NCI-H1436 treated with DMSO at 0.1 percent for 48 hours (cell line): ENCODE measurements at regions not wholly inside any gene's neighbourhood (a gene's known extent, or its start where the extent isn't known, plus 50 kb on each side); places are given as distances from the start of the nearest gene placed in this dataset.

Experiments used
- DNase-seq: peaks from one replicate; lab custom pipeline; 2025; lab: John Stamatoyannopoulos, UW

DNA sequence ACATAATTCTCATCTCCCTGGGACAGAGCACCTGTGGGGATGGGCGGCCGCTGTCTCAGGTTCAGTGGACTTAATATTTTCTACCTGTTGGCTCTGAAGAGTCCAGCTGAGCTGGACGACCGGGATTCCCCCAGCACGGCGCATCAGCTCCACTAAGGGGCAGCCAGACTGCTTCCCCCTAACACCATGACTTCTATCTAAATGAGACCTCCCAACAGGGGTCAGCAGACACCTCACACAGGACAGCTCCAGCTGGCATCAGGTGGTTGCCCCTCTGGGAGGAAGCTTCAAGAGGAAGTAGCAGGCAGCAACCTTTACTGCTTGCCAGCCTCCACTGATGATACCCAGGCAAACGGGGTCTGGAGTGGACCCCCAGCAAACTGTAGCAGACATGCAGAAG is 226.0 kb upstream of the DSEL start:
- no peak for DNase-seq

DNA sequence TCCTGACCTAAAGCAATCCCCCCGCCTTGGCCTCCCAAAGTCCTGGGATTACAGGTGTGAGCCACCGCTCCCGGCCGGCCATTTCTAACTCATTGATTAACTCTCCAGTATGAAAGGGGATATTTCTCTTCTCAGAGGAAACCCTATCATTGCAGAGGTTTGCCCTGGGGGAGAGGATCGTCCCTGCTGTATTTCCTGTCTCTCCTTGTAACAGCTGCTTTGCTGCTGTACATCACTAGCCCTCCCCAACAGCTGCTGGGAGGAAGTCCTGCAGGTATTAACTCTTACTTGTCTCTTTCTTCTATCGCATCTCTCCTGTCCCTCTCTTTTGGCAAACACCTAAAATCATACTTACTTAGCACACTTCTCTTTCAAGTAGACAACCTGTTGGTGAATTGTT is 219.0 kb upstream of the DSEL start:
- DNase-seq = no peak

DNA sequence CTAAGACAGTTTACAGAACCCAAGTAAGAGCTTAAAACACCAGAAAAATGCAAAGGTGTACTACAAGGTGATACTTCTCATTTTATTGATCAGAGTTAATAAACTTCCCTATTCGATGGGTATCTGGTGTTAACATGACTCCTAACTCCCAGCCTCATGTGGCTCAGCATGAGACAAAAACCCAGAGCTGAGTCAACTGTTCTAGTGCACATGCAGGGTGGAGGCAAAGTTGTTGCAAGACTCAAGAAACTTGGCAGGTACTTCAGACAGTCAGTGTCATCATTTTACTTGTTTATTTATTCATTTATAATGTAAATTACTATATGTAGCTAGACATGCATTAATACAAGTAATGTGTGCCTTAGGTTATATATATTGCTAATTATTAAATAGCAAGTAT is 216.6 kb upstream of the DSEL start:
- DNase-seq = no peak

DNA sequence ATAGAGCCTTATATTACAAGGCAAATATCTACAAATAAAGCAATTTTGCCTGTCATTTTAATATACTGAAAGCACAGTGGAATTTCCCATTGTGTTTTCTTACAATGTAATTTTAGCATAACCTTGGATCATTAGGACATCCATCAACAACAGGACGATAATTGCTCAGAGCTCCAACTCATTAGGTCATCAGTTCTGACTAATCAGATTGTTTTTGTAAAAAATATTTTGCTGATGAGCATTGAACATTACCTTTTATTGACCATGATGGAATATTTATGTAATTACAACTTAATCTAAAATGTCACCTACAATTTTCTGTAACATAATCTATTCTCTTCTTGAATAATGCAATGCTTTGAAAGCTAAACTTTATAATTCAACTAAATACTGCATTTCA is 215.3 kb upstream of the DSEL start:
- no peak for DNase-seq

DNA sequence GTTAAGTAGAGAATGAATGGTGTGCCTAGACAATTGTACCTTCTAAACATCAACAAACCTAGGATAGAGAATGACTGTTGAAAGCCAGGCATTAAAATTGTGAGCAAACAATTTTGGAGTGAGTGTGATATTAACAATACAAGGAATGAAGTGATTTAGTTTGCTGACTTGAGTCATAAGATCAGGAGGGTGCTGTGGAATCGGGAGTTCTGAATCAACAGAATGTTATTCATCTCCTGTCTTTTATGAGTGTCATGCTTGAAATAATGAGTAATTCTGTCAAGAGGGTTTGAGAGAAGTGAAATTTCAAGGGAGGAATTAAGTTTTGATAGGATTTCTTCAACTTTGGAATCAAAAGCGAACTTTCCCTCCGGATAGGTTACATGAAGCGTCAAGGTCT is 214.4 kb upstream of the DSEL start:
- no peak for DNase-seq

DNA sequence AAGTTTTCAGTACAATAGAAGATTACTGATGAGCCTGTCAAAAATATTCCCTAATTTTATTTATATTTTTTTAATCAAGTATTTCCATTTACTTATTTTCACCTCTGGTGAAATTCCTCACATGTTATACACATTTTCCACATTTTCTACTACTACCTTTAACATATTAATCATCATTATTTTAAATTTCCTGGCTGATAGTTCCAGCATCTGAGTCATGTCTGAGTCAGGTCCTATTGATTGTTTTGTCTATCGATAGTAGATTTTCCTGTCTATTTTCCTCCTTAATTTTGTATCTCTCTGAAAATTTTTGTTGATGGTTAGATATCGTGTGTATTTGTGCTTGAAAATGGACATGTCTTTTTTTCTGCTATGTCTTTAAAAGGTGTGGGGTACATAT is 211.8 kb upstream of the DSEL start:
- no peak for DNase-seq

DNA sequence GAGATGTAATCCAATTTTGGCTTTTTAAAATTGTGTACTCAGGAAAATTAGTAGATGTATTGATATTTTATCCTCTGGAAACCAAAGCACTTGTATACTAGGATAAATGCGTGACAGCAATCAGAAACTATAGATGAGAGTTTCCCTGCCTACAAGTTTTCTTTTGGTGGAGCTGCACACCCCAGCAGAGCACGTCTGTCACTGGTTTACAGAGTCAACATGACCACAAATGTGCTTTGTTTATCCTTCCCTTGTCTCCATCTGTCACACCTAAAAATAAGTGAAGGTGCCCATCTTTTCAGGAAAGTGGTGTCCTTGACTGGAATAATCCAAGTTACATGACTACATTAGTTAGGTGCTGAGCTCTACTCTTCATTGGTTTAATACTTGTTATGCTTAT is 210.4 kb upstream of the DSEL start:
- no peak for DNase-seq

DNA sequence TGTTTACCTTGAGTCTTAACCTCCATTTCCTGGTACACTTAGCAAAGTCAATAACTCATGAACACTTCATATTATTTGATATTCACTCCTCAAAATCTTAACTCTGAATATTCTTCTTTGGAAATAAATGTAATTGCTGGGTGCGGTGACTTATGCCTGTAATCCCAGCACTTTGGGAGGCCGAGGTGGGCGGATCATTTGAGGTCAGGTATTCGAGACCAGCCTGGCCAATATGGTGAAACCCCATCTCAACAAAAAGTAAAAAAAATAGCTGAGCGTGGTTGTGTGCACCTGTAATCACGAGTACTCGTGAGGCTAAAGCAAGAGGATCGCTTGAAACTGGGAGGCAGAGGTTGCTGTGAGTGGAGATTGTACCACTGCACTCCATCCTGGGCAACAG is 201.3 kb upstream of the DSEL start:
- DNase-seq = no peak

DNA sequence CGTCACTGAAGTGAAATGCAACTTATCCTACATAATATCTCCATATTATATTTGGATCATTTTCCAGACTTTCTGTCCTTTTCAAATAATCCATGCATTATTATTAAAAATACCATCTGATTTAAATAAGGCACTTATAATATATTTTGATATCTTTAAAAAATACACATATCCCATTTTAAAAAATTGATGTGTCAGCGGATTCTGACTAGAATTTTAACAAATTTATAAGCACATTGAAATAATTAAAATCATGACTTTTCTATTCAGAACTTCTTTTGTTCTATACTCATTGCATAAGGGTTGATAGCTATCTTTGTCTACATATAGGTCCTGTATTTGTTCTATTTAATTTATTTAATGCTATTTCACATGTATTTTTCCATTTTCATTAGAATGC is 199.0 kb upstream of the DSEL start:
- DNase-seq = no peak

DNA sequence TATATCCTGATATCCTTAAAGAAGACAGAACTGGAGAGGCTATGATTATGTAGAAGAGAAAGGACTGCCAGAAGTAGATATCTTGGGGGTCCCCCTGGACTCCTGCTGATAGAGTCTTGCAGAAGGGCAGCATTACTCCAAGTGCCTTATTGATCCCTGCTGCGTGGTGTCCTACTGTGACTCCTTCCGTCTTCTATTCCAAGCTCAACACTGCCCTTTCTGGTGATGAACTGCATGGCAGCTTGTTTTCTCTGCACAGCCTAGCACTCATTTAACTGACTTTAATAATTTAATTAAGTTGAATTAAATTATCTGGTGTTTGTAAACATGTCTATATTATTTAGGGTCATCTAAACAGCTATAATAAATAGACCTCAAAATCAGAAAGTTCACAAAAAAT is 194.1 kb upstream of the DSEL start:
- DNase-seq = no peak

DNA sequence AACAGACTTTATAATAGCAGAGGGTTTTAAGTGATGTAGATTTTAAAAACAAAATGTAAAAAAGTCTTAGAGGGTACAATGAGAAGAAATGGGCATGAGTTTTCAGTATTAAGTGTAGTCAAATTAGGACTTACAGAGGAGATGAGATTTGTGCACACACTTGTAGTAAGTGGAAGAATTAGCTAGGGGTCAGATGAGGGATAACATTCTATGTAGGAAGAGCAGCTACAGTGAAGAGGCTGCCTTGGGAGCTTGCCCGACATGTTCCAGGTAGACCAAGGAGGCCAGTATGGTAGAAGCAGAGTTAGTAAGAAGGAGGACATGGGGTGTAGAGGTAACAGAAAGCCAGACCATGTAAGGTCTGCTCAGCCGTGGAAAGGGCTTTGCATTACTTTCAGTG is 189.2 kb upstream of the DSEL start:
- no peak for DNase-seq

DNA sequence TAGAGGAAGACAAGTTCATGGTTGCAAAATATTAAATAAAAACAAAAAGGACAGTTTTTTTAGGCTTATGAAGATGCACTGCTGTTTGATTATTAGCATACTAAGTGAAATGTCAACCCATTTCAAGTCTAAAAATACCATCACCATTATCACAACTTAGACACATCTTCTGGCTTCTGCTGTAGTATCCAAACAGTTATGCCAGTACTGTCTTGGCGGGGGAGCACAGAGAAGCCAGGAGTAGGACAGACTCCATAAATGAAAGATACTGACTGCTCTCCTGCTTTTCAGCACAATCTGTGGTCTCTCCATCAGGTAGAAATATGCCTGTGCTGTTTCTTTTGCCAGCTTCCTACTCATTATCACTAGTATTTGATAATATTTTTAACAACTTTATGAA is 179.2 kb upstream of the DSEL start:
- DNase-seq = no peak

DNA sequence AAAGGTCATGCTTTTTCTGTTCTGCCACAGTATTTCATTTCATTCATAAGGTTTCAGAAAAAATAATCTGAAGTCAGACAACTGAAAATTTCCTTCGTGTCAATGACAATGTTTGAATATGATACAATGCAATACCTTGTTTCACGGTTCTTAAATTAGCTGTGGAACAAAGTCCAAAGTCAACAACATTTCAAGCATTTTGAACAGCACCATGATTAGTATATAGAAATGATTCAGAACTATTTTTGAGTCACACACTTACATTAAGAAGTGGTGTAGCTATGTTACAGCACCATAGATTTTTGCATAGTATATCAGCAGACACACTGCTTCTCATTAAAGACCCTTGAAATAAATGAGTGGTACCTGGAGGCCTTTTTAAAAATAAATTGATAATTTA is 178.3 kb upstream of the DSEL start:
- DNase-seq = no peak

DNA sequence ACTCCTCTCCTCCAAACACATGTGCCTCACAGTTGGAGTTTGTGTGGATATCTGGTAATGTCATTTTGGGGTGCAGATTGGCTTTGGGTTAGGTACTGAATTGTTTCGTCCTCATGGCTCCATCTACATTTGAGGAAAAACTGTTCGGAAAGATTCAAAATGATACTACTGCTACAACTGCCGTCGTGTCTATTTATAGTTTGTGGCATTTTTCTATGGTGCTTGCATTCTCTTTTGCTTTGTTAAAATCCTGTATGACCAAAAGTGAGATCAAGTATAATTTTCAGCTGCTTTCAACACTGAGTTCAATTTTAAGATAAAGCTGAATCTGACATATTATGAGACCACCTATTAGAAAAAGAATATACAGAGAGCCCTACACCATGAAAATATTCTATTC is 176.3 kb upstream of the DSEL start:
- no peak for DNase-seq

DNA sequence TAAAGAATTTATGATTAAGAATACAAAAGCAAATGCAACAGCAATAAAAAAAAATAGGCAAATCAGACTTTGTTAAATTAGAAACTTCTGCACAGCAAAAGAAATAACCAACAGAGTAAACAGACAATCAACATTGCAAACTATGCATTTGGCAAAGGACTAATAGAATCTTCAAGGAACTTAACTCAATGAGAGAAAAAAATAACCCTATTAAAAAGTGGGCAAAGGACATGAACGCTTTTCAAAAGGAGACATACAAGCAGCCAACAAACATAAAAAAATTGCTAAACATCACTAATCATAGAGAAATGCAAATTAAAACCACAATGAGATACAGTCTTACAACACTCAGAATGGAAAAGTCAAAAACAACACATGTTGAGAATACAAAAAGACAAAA is 166.0 kb upstream of the DSEL start:
- no peak for DNase-seq

DNA sequence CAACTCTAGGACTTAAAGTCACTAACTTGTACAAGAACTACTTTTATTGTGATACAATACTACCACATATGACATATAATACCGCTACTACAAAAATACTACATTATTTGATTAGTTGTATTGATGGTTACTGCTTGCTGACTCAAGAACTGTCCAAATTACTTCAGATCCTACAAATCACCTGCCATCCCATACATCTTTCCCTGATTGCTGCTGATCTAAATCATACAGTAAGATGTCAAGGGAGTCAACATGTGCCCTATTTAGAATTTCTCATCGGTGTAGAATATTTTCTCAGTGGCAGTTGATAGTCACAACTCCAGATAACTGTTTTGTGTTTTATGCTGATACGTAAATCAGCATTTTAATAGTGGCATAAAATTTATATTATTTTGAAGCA is 161.0 kb upstream of the DSEL start:
- DNase-seq = no peak

DNA sequence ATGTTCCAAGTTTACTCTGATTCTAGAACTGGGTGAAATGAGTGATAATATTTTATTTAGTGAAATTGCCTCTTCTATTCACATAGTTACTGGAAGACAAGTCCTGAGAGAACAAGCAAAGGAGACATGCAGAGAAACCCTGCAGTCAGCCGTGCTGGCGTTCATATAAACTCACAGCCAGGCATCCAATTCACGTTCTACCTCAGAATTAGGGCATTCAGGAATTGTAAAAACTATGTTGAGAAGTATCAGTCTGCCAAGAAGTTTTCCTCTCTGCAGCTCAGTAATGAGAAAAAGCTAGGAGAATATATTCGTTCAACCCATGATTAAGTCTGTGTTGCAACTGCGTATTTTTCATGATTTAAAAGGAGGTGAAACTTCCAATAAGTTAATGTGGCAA is 156.2 kb upstream of the DSEL start:
- DNase-seq = no peak

DNA sequence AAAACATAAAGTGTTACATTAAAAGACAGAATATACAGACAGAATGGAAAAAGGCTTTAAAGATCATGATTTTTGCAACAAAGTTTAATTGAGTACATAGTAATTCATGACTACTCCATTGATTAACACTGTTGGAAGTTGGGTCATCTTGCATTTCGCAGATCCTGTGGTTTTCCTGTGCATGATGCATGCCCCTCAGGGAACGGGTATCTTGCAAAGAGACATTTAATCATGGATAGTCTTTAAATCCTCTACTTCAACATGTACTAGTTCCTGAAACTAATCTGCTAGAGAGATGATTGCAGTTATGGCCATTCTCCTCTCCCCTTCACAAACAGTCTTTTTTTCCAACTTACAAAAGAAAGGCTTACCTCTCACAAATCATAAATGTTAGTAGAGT is 155.6 kb upstream of the DSEL start:
- no peak for DNase-seq

DNA sequence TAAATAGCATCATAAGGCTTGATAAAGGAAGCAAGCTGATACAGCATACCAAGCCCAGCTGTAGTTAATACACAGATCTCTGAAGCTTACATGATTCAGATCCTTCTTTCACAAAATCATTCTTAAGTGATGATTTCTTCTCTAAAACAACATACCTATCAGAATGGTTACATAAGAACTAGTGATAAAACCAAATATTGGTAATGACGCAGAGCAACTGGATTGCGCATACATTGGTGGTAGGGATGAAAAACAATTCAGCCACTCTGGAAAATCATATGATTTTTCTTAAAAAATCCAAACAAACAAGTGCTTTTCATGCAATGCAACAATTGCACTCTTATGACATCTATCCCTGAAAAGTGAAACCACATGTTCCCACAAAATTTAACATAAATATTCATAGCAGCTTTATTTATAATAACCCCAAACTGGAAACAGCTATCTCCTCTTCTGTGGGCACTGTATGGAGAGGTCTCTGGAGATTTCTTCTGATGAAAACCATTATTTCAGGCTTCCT is 153.6 kb upstream of the DSEL start:
- no peak for DNase-seq

DNA sequence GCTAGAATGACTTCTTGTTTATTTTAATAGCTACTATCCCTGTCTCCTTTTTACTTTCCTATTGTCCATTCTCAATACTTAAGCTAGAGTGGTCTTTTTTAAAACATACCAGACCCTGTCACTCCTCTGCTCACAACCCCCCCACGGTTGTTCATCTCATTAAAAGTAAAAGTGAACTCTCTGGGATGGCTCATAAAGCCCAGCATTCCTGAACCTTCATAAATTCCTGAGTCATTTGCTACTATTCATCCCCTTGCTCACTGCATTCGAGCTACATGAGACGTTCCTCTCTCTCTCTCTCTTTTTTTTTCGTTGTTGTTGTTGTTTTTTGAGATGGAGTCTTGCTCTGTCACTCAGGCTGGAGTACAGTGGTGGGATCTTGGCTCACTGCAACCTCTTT is 148.7 kb upstream of the DSEL start:
- DNase-seq = no peak

DNA sequence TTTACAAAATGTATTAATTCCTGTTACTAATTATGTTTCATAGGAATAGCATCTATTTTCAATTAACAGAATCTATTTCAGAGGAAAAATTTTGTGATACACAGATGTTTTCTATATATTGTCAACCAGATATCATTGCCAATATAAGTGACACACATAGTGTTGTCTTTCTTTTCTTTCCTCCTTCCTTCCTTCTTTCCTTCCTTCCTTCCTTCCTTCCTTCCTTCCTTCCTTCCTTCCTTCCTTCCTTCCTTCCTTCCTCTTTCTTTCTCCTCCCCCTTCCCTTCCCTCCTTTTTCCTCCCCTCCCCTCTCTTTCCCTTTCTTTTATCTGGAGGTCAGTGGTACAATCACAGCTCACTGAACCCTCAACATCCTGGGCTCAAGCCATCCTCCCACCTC is 146.5 kb upstream of the DSEL start:
- DNase-seq = no peak

DNA sequence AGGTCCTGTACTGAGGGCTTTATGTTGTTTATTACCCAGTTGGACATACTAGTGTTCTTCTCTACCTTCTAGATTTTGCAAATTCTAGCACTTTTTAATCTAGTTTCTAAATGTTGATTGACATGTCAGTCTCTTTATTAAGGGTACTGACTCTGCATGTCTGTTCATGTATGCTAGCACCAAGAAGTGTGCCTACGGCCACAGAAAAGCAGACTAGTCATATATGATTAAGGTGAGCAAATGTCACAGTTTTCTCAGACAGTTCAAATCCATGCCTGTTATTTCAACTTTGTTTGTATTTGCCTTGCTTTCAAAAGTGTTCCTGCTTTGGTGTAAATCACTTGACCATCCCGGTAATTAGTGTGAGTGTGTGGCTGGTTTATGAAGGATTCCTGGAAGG is 145.0 kb upstream of the DSEL start:
- no peak for DNase-seq

DNA sequence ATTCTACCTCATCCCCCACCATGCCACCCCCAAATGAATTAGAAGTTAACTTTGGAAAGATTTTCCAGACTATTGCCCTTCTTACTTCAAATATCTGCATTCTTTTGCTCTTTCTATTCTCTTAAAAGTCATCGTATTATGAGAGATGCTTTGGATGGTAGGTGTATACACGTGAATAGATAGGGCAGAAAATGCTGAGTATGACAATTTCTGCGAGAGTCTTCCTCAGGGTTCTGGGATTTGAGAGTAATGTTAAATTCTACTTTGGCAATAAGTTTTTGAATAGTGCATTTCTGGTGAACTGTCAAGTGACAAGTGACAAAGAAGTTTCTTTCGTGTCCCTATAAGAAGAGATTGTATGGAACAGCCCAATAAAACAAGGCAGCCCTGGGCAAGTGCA is 137.6 kb upstream of the DSEL start:
- no peak for DNase-seq

DNA sequence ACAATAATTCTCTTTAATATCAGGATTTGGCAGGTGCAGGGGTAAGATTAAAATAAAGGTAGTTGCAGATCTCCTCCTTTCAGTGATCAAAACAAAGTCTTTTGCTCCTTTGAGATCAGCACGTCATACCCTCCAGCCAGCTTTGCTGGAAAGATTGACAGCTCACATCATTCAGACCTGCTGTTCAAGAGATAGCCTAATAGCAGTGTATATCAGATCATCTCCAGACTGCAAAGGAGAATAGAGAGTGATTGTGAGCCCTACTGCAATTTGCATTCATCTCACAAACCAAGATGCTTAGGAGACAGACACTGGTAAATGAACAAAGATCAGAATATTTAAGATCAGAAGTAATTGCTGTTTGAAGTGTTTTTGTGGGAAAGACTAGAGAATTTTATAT is 135.8 kb upstream of the DSEL start:
- DNase-seq = no peak

DNA sequence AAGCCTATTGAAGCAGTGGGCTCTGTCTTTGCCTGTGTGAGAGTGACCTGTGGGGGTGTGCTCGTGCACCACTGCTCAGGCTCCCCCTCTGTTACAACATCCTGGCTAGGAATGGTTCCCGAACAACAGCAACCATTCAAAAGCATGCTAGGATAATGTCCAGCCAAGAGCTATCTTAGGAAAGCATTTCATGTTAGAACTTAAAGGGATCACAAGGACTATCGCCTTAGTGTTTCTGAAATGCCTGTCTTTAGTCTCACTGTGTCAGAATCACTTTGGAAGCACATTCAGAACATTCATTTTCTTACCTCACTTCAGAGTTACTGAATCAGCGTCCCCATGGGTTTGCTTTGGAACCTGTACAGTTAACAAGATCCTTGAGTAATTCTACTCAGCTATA is 134.9 kb upstream of the DSEL start:
- DNase-seq = no peak
